Jurkat, Clone E6-1 (cell line): ENCODE measurements at regions not wholly inside any gene's neighbourhood (a gene's known extent, or its start where the extent isn't known, plus 50 kb on each side); places are given as distances from the start of the nearest gene placed in this dataset.
A peak's percentile ranks its signal among the peaks of the same experiment; 100 is the strongest.

ENCODE experiments used
- DNase-seq: peaks from one replicate; pipeline ENCODE4 v3.0.0-alpha.2; 2011; ENCODE audit warnings: low read depth, low spot score
- H3K4me3 ChIP-seq: 2 replicates; pipeline ENCODE4 v1.5.1; 2011; ENCODE audit warnings: mild to moderate bottlenecking, low read length, control low read depth, moderate library complexity

DNA sequence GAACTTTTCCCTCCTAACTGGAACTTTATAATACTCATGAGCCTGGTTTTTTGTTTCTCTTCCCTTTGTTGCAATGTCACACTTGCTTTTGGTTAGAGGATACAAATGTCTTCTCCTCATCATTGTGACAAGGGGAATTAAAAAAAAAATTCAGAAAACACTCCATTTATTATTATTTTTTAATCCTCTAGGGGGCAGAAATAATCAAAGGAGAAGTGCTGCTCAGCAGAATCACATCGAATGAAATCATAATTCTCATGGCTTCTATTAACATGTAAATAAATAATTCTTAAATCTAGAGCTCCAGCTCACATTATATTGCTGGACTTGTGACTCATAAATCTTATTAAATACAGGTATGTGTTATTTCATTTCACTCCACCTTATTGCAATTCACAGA lies 273.8 kb downstream of the TRIB2 start:
- no peak for DNase-seq
- H3K4me3 ChIP-seq: no peak overlapping the region

GRCh38 chr2:12998685-12999084 lies 281.9 kb downstream of the TRIB2 start:
- no peak overlapping the region for H3K4me3 ChIP-seq
- no peak for DNase-seq

- DNase-seq: no peak
- H3K4me3 ChIP-seq: no peak overlapping the region
Observed at GRCh38 chr2:13000664-13001363, 284.1 kb downstream of the TRIB2 start.

- no peak overlapping the region for H3K4me3 ChIP-seq
- no peak for DNase-seq
Observed at GRCh38 chr2:13001408-13001807, 284.7 kb downstream of the TRIB2 start.

DNA sequence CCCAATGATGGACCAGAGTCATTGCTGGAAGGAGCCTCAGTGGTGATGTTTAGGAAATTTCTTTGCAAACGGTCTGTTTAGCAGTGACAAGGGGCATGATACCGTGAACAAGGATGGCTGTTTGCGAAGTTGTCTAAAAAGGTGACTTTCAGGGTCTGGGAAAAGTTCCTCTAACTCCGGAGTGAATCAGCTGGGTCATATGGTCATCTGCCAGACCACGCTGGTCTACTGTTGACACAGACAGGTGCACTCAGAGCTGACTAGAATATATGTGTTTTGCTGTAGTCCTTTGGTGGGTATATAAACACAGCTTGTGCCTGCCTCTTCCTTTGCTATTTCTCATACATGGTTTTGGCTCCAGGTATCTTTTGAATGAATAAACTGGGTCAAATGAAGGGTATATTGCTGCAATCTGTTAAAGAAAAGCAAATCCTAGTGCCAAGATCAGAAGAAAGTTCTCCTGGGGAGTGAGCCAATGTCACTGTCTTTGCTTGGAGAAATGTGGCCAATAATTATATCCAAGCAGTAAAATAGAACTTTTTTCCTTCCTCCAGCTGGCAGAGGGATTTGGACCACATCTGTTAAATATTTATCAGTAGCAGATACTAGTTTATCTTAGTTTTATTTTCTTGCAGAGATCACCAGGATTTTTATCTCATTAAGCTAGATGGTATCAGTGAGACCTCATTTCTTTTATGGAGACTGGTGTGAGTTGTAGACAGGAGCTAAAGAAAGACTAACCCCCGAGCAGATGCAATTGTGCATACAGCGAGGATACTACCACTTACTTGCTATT lies 286.0 kb downstream of the TRIB2 start:
- no peak for DNase-seq
- H3K4me3 ChIP-seq: no peak overlapping the region

- no peak overlapping the region for H3K4me3 ChIP-seq
- no peak for DNase-seq
Observed at GRCh38 chr2:13003500-13003899, 286.8 kb downstream of the TRIB2 start.

DNA sequence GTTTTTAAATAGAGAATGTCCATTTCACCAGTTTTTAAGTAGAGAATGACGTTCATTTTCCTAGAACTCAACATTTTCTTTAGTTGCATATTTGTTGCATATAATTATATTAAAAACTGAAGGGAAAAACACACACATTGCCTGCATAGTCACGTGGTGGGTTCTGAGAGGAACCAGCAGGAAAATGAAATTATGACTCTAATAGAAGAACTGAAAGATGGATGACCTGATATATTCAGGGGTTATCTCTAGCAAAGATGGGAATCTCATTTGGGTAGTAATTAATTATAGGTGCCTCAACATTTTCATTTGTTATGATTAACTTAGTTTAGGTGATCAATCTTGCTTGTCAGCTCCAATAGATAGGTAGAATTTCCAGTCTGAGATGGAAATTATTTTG lies 288.3 kb downstream of the TRIB2 start:
- no peak for DNase-seq

DNA sequence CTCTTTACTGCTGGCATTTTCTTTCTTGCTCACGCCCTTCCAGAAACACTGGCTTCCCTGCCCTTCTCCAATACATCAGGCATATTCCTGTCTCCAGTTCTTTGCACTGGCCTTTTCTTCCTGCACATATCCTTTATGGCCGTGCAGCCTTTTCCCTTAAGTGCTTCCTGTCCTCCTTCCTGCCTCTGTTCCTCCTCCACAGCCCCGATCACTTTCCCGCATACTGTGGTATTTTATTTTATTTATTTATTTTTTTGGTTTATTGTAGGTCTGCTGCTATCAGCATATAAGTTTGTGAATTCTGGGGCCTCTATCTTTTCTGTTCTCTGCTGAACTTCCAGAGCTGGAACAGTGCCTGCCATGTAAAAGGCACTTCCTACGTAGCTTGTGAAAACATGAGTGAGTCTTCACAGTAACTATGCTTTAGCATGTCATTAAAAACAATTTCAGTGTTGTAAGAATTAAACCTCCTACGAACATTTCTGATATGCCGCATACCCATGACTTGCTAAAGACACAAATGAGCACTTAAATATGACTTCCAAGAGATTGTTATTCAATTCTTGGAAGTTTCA lies 289.1 kb downstream of the TRIB2 start:
- H3K4me3 ChIP-seq: no peak overlapping the region
- DNase-seq: no peak

More for the DNA sequence above, 288.3 kb downstream of the TRIB2 start:
- H3K4me3 ChIP-seq: no peak overlapping the region

- no peak for DNase-seq
- H3K4me3 ChIP-seq: no peak overlapping the region
Observed at GRCh38 chr2:13006426-13006825, 289.7 kb downstream of the TRIB2 start.

DNA sequence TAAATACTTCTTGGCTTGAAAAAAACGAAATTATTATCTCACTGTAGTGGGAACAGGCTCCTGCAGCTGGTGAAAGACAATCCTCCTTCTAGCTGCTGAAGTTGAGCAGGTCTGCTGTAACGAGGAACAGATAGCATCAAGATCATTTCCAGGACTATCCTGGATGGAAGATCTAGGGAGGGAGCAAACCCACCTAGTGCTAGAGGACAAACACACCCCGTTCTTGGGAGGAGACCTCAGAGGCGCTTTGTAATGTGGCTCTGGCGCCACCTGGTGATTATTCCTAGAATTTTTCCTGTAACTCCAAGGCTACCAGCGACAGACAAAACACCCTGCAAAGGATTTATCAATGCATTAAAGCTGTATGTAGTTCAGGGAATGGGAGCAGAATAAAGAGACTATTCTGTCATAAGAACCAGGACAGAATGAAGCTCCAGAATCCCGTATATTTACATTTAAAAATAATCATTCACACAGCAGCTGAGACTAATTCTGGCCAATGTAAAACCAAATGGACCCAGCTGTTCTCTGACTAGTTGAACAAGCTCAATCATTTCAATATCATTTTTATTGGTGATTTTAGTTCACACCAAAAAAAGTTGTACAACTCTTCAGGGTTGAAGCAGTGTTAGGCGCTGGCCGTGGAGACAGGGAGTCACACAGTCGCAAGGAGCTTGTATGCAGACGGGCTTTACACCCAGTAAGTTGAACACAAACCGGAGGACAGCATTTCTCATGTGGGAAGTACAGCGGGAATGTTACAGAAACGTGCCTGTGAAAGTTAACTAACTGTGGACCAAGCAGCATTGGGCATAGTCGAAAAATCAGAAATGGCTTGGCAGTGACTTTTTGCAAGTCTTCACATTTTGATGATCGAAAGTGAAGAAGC lies 290.3 kb downstream of the TRIB2 start:
- H3K4me3 ChIP-seq: no peak overlapping the region

DNA sequence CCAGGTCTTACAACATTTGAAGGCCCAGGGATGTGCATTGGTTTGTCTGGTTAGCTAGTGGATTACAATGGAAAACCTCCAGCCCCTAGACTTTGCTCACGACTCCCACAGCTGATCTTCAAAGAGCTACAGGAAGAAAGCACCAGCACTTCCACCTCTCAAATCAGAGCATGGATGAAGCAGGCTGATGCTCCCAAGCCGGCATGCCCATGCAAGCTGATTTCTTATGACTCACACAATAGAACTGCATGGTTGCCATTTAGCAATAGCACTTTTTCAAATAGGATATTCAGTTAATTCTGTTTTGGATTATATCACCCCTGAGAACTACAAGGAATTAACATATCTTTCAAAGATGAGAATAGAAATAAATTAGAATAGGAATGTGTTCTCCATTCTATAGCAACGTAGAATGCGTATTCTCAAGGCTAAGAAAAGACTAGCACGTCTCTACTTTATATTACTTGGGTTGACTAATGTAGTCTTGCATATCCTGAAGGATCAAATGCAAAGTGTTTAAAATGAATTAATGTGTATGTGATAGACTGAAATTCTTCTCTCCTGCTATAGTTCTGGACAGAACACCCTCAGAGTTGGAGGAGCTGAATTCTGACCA lies 292.4 kb downstream of the TRIB2 start:
- DNase-seq: no peak
- no peak overlapping the region for H3K4me3 ChIP-seq

More for the DNA sequence above, 290.3 kb downstream of the TRIB2 start:
- DNase-seq: peak; percentile 42

DNA sequence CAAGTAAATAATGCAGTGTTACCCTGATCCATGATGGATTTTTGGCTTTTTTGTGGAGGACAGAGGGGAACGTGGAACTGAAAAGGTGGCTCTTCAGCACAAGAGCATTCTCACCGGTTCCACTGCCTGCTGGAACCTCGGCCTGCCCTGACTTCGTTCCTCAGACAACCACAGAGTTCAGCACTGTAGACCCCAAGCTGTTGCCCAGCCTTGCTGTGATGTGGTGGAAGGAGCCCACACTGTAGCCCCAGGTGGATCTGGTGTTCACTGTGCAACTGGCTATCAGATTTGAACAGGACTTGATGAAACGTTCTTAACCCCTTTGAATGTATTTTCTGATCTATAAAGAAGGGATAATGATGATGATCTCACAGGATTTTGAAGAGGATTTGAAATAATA lies 293.5 kb downstream of the TRIB2 start:
- no peak overlapping the region for H3K4me3 ChIP-seq
- no peak for DNase-seq

- no peak overlapping the region for H3K4me3 ChIP-seq
- no peak for DNase-seq
Observed at GRCh38 chr2:13014783-13015182, 298.0 kb downstream of the TRIB2 start.

DNA sequence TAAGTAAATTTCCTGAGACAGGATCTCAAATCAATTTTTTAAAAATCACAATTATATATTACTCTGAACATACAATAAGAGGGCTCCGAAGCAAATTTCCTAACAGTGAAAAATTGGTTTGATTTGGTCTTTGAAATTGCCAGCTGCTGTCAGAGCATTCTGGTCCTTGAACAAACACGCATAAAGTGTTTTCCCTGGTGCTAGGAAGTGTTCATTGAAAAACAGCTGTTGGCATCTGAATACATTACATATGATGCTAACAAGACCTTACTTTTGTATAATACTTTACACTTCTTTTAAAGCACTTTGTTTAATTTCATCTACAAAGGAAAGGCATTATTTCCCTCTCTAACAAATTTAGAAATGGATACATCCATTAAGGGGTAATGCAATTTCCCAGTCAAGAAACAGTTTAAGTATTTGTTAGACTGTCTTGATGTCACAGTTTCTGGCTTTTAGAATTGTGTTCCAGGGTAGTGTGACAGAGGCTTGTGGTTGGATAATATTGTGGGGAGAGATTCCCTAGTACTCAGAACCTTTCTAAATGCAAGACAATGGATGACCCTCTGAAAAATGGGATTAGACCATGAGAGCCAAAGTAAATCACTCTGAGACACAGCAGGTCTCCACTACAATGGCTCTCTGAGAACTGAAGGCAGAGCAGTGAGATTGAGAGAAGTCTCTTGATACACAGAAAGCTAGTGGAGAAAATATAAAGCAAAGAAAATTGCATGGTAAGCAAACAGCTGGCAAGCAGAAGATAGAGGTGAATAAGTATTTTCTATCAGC lies 299.0 kb downstream of the TRIB2 start:
- DNase-seq: no peak
- no peak overlapping the region for H3K4me3 ChIP-seq

DNA sequence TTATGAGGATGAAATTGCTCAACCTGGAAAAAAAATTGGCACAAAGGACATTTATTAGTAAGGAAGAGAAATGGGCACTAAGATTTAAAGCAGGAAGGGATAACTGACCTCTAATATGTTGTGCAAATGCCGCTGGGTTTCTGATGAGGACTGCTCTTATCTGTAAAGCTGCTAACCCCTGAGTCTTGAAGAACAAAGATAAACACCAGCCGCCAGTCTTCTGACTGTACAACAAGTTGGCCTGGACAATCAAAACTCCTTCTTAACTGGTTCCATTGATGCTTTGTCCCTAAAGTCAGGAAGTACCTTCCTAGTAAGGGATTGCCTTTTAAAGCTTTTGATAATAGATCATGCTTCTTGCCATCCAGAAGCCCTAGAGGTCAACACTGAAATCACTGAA lies 301.8 kb downstream of the TRIB2 start:
- H3K4me3 ChIP-seq: no peak overlapping the region
- DNase-seq: no peak

DNA sequence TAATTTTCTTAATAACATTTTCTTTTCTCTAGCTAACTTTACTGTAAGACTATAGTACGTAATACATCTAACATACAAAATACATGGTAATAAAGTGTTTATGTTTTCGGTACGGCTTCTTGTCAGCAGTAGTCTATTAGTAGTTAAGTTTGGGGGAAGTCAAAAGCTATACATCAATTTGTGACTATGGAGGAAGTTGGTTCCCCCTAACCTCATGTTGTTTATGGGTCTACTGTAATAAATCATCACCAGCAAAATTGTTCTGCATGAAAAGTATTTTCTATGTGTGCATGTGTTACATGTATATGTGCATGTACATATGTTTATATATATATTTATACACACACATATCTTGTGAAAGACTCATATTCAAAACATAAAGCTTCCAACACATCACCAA lies 303.0 kb downstream of the TRIB2 start:
- no peak for DNase-seq
- no peak overlapping the region for H3K4me3 ChIP-seq

DNA sequence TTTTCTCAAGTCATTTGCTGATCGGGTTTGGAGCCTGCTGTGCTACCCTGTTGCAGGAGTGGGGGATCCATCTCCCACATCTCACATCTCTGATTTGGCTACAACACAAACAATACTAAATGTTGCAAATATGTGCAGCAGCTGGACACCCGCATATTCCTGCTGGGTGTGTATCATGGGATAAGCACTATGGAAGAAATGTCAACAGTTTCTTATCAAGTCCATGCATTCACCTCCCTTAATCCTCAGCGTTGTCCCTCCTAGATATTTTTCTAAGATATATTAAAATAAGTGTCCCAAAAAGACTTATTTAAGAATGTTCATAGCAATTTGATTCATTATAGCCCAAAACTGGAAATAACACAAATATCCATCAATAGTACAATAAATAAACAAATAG lies 303.7 kb downstream of the TRIB2 start:
- no peak overlapping the region for H3K4me3 ChIP-seq
- DNase-seq: no peak

DNA sequence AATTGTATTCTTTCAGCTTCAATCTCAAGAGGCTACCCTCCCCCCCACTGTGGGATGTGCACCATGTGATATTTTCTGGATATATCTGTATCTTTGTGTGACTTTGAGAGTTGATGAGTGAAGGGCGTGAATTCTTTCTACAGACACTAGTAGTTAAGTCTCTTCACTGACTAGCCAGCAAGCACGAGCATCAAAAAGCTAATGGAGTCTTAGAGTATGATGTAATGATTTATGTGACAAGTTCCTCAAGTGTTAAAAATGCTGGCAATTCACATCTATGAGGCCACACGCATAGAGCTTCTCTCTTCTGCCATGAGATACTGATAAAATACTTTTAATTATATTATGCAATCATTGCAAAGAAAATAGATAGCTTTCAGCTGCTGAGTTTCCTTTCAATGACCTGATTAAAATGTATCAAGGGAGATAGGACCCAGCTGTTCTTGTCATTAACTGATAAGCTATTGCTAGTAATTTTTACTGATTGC lies 304.8 kb downstream of the TRIB2 start:
- no peak for DNase-seq

More for the DNA sequence above, 304.8 kb downstream of the TRIB2 start:
- H3K4me3 ChIP-seq: no peak overlapping the region
